NCI-H510A treated with DMSO at 0.1 percent for 48 hours (cell line): ENCODE measurements at regions not wholly inside any gene's neighbourhood (a gene's known extent, or its start where the extent isn't known, plus 50 kb on each side); places are given as distances from the start of the nearest gene placed in this dataset.
"Not testable (repeated sequence)": the region's sequence is repeated elsewhere in the genome, so short reads cannot be mapped to it uniquely, and the experiment has no call there.

Experiments
- DNase-seq: peaks from one replicate; lab custom pipeline; 2025; lab: John Stamatoyannopoulos, UW

DNA sequence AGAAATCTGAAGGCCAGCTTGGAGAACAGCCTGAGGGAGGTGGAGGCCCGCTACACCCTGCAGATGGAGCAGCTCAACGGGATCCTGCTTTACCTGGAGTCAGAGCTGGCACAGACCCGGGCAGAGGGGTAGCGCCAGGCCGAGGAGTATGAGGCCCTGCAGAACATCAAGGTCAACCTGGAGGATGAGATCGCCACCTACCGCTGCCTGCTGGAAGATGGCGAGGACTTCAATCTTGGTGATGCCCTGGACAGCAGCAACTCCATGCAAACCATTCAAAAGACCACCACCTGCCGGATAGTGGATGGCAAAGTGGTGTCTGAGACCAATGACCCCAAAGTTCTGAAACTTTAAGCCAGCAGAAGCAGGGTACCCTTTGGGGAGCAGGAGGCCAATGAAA lies 318.4 kb downstream of the ZFHX3 start:
- not testable (repeated sequence) for DNase-seq

DNA sequence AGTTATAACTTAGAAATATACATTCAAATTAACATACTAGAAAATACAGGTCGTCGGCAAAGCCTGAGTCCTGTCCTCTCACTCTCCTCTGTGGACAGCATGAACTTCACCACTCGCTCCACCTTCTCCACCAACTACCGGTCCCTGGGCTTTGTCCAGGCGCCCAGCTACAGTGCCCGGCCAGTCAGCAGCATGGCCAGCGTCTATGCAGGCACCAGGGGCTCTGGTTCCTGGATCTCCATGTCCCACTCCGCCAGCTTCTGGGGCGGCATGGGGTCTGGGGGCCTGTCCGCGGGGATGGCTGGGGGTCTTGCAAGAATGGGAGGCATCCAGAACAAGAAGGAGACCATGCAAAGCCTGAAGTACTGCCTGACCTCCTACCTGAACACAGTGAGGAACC lies 319.4 kb downstream of the ZFHX3 start:
- no peak for DNase-seq

DNA sequence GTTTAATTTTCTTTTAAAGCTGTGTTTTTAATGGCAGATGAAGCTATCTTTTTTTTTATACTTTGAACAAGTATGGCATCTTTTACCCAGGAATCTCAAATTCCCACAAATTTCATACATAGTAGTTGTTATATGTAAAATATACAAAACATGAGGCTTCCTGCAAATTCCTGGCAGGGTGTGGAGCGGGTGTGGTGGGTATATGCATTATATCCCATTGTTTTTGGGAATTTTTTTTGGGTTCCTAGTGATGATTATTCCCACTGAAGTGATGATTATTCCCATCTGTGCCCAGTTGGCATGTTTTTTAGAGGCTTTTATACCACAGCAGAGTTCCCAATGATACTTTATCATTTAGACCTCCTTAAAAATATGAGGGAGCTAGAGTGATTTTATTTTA lies 320.4 kb downstream of the ZFHX3 start:
- DNase-seq: no peak

DNA sequence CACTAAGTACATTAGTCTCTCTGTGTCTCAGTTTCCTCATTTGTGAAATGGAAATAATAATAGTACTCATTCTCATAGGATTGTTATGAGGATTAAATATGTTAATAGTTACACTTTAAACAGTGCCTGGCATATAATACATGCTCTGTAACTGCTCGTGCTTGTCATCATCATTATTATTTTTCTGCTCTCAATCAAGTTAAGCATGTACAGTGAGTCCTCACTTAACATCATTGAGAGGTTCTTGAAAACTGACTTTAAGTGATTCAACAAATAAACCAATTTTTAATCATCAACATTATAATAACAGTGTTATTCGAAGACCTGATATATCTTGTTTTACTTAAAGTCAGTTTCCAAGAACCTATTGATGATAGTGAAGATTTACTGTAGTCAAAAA lies 322.3 kb downstream of the ZFHX3 start:
- no peak for DNase-seq

DNA sequence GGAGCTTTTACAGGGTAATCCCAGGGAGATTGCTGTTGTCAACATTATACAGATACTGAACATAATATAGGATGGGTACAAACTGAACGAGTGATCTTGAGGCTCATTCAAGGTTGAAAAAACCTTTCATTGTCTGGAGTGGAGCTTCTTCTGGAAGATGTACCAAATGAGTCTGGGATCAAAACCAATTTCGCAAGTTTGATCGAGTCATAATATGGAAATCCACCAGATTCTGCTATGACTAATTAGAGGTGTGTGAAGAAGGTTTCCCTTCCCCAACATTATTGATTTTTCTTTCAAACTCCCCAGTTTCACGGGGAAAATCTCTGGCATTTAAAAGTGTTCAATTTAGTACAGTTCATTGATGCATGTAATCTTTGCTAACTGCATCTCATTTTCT lies 324.1 kb downstream of the ZFHX3 start:
- DNase-seq: no peak

DNA sequence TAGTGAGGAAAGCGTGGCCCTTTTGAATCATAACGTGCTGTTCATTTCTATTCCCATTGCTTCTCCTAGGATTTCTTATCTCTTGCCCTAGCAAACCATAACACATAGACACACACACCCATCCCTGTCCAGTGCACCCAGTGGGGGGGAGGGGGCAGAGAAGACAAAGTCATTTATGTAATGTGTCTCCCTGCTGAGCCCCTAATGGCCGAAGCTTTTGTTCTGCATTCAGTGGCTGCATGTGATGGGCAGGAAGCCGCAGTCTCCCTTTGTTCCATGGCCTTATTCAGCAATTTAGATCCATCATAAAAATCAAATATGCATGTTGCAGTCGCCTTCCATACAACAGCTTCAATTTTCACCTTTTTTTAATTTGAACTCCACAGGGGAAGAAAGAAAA lies 325.4 kb downstream of the ZFHX3 start:
- no peak for DNase-seq

DNA sequence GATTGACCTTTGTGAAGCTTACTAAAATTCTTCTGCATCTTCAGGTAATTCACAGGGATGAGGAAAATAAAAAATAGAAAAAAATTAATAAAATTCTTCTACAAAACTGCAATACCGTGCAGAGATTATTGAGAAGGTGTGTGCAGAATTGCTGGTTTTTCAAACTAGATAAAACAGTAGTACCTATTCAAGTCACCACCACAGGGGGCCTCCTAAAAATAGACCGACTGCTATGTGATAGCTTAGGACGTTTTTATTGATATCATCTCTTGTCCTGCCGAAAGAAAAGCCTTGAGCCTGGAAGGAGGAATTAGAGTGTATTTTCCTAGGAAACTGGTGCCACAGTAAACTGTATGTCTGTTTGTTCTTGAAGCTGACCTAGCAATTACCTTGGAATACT lies 325.9 kb downstream of the ZFHX3 start:
- DNase-seq: no peak

DNA sequence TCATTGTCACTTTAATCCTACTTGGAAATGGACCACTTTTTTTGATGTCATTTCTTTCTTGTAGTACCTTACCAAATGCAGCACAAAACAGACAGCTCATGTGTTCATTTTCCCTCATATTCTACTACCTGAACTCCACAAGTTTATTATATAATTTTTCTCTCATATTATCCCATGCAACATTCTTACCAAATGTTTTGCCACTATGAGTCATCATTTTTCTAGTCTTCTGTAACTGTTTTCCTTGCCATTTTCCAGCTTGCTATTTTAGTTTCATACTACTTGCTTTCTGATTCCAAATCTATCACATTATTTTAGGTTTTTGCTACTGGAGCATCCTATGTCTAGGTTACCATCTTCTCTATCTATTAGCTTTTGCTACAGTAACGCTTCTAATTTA lies 332.7 kb downstream of the ZFHX3 start:
- no peak for DNase-seq

DNA sequence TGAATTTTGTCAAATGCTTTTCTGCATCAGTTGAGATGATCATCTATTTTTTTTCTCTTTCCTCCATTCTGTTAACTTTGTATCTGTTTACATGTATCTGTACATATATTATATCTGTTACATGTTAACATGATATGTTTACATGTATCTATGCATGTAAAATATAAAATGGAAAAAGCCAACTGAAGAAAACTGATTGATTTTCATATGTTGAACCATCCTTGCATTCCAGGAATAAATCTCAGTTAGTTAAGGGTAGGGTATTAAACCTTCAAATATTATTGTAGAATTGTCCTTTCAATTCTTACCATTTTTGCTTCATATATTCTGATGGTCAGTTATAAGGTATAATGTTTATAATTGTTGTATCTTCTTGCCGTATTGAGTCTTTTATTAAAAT lies 336.1 kb downstream of the ZFHX3 start:
- no peak for DNase-seq

DNA sequence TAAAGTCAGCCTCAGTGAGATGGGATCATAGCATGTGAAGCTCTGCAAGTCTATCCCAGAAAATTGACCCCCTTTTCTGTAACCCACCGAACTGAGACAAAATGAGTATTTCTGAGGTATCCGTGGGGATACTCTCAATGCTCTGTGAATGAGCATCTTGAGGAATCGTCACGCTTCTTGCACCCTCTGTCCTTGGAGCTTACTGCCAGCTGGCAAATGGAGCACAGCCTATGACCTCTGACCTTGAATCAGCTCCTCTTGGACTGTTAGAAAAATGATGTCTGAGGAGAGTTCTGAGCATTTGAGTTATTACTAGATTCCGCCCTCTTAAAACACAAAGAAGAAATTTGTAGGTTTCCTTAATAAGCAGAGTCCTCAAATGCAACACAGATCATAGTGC lies 342.1 kb downstream of the ZFHX3 start:
- DNase-seq: no peak

DNA sequence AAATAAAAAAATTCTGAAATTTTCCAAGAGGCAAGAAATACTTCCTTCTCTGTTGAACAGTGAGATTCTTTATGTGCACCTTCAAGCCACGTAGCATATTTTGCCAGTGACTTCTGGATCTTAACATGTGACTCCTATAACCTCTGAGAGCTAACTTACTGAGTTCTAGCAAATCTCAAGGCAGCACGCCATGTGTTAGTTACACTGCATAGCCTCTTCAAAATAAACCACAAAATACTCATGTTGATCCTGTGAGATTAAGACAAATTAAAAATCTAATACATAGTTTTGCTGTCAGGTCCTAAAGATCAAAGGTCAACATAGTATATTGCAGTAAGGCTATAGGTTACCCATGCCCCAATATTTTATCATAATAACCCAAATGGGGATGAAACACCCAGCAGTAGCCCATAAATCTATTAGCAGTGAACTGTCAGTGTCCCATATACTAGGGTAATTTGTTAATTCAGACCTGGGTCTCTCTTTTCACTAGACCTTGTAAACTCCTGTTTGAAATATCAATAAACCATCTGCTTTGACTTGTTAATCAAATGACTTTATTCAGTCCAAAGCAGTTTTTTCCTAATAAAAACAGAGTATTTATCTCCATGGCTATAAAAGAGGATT lies 343.1 kb downstream of the ZFHX3 start:
- DNase-seq: no peak

DNA sequence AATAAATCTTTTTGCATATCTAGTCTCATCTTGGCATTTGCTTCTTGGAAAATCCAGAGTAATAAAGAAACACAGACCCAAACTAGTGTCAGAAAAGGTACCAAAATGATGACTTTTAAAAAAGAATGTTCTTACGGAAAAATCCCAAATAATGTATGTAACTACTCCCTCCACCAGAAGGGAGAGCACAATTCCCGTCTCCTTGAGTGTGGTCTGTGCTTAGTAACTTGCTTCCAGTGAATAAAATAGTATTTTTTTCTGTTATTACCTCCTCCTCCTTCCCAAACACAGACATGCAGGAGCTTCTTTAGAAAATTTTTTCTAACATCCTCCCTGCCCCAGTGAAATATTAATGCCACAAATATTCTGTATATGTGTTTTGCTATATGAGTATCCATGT lies 358.1 kb downstream of the ZFHX3 start:
- no peak for DNase-seq

DNA sequence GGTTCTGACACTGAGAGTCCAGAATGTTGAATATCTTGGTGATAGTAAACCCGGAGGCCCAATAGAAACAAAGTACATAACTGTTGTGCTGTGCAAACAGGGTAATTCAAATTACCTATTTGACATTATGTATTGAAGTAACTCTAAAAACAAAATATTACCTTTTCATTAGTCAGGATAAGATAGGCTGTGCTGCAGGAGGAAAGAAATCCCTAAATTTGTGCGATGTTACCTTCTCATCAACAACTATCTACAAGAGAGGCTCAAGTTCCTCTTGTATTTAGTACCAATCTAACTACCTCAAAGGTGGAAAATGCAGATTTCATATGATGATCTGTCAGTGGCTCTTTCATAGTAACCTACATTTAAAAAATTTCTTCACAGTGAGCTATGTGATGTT lies 367.2 kb downstream of the ZFHX3 start:
- DNase-seq: no peak

DNA sequence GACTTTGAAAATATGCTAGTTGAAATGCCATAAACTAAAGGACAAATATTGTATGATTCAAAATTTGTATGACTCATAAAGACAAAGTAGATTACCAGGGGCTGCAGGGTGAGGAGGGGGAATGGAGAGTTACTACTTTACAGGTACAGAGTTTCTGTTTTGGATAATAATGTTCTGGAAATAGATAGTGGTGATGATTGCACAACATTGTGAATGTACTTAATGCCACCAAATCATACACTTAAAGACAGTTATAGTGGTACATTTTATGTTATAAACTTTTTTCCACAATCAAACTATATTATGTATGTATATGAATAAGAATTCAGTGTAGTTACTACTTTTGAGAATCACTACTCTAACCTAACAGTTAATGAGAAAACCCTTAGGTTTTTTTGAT lies 368.1 kb downstream of the ZFHX3 start:
- DNase-seq: no peak

DNA sequence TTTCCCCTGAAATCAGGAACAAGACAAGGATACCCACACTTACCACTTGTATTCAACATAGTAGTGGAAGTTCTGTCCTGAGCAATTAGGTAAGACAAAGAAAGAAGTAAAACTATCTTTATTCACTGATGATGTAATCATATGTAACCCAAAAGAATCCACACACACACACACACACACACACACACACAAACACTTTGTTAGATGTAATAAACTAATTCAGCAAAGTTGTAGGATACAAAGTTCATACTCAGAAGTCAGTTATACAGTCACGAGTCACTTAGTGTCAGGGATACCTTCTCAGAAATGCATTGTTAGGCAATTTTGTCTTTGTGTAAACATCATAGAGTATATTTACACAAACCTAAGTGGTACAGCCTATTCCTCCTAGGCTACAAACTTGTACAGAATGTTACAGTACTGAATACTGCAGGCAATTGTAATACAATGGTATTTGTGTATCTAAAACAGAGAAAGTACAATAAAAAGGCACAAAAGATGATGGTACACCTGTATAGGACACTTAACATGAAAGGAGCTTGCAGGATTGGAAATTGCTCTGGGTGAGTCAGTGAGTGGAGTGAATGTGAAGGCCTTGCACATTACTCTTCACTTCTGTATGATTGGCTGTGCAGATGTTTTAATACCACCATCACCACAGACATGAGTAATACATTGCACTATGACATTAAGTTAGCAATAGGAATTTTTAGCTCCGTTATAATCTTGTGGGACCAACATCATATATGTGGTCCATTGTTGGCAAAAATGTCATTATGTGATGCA lies 370.1 kb downstream of the ZFHX3 start:
- DNase-seq: no peak

DNA sequence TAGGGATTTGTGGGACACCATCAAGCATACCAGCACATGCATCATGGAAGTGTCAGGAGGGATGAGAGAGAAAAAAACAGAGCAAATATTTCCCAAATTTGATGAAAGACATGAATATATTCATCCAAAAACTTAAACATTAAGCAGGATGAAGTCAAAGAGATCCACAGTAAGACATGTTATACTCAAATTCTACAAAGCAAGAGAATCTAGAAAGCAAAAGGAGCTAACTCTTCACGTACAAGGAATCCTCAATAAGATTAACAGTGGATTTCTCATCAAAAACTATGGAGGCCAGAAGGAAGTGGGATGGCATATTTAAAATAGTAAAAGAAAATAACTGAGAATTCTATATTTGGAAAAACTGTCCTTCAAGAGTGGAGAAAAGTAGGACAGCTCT lies 374.8 kb downstream of the ZFHX3 start:
- no peak for DNase-seq

DNA sequence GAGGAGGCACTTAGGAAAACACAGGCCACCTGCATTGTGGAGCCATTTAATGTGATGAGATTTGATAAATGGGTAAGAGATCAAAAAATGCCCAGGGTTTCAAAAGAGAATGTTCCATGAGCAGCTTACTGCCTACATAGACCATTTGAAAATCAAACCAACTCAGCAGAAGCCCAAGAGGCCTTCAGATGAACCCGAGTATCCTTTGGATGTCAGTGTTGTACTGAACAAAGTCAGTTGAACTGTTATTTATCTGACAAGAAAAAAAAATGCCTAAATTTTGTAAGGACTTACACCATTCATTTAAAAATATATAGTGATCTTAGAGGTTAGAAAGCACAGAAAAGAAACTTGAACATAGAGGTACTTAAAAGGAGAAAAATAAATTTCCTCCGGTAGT lies 381.7 kb downstream of the ZFHX3 start:
- DNase-seq: no peak

DNA sequence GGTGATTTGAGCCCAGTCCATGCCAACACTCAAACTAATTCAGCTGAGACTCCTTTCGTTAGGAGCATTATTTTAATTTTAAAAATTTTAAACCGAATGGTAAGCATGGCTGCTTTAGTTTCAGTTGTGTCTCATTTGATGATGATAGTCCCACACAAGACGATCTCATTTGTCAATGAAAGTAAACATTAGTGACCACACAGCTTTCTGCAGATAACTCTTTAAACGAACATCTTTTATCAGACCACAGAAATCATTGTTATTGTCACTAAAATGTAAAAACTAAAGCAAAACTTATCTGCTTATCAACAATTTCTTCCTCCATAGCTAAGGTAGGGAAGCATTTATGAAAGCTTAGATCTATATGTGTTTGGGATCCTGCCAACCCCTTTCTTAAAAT lies 382.2 kb downstream of the ZFHX3 start:
- DNase-seq: no peak

DNA sequence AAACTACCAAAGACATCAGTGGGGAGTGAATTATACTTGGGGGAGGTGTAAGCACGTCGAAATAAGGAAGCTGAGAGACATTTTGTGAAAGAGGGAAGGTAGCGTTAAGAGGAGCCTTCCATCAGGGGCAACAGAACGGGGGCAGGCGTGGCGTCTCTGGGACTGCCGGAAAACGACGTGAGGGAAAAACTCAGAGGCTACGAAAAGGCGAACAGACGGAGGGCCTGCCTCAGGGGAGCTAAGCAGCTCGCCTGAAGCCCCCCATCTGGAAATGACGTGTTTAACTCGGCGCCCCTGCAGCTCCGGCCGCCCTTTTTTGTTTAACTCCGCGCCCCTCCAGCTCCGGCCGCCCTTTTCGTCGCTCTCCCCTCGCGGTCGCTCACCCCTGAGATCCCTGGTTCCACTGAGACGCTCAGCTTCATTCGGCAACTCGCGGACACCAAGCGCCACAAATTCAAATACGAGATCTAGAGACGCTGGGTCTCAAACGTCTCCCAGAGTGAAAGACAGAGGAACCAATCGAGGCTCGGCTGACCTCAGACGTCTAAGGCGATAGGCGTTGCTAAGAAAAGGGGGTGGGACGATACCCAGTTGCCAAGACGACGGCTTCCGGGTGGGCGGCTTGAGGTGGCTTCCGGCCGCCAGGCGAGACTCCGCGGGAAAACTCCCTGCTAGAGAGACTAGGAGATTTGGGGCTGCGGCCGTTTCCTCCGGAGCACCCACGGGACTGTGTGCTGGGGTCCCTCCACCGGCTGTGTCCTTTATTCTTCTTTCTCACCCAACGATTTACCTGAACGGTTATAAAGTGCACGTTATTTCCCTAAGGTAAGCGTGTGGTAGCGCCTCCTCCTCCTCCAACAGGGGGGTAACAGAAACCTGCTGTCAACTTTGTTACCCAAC lies 383.2 kb downstream of the ZFHX3 start:
- DNase-seq: peak; percentile 90

DNA sequence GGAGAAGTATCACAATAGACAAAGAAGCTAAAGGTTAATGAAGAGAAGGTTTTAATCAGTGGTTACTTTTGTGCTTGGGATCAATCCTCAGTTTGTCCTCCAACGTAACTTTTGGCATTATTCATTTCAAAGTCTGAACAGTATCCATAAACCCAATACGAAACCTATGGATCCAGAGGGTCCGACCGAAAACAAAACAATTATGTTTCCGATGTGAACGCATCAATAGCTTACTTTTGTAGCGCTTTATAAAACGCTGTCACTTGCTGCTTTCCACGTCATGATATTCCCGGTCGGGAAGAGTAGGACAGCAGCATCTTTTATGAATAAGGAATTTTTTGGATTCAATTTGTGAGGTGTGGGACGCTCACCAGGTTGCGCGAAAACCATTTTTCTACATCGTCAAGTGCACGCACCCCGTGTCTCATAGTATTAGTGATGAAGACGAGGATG lies 383.8 kb downstream of the ZFHX3 start:
- no peak for DNase-seq

DNA sequence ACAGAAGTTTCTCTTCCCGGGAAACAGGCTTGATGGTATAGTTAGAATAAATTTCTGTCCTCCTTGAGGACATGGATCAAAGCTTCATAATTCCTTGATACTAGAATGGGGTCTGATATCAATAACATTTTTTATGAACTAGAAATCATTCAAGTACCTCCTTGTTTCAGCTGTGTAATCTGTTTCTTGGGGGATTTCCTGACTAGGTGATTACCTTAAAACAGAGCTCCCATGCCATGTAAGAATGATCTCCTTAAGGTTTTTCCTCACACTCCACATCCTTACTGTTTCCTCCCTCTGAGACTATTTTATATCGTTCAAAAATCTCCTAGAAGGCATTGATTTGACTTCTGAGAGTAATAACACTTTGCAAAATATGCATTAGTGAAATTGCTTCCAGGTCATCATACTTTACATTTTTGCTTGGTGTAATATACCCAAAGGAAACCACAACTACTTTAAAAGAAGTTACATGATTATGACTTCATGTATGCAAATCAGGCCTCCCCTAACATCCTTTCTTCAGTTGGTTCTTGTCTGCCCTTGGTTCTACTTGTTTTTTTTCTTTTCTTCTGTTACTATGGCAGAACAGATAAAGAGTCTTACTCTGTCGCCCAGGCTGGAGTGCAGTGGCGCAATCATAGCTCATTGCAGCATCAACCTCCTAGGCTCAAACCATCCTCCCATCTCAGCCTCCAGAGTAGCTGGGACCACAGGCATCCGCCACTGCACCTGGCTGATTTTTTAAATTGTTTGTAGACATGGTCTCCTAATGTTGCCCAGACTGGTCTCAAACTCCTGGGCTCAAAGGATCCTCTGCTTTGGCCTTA lies 388.8 kb downstream of the ZFHX3 start:
- no peak for DNase-seq

DNA sequence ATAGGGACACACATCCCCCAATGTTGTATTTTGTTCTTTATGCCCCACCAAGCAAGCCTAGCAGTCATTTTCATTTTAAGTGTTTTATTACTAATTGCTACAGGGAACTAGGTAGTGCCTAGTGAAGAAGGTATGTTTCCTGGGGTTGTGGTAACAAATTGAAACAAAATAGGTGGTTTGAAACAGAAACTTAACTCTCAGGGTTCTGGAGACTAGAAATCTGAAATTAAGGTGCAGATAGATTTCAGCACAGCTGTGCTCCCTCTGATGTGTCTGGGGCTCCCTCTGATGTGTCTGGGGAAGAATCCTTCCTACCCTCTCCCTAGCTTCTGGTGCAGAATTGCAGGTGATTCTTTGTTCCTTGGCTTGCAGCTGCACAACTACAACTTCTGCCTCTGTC lies 390.1 kb downstream of the ZFHX3 start:
- no peak for DNase-seq
